ENCODE measurements at regions not wholly inside any gene's neighbourhood (a gene's known extent, or its start where the extent isn't known, plus 50 kb on each side); places are given as distances from the start of the nearest gene placed in this dataset.
"Not testable (repeated sequence)": the region's sequence is repeated elsewhere in the genome, so short reads cannot be mapped to it uniquely, and the experiment has no call there.

DNA sequence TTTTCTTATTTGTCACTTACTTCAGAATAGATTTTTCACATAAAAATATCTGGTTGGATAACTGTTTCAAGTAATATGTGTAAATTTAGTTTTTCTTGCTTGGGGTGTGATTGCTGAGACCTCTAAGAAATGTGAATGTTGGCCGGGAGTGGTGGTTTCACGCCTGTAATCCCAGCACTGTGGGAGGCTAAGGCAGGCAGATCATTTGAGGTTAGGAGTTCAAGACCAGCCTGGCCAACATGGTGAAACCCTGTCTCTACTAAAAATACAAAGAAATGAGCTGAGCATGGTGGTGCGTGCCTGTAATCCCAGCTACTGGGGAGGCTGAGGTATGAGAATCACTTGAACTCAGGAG is 161.5 kb downstream of the REEP3 start:
- not testable (repeated sequence) for H3K36me3 ChIP-seq (ENCODE audit: control insufficient read depth in 2 of 2, insufficient read depth in 1 of 2, low read length in 2 of 2); H3K9me3 ChIP-seq (ENCODE audit: control insufficient read depth, insufficient read depth, low read depth, low read length); H3K4me1 ChIP-seq (ENCODE audit: control insufficient read depth, insufficient read depth, low read length); H3K27ac ChIP-seq (ENCODE audit: extremely low read depth, low read depth, low read length); H3K4me3 ChIP-seq (ENCODE audit: low read depth, low read length)
- TF ChIP-seq ZBTB17 (tag by site-specific recombination; IDR thresholded peaks at IDR 0.05) = peak; percentile 10; the same call in 1 of the 2 replicates
- ChIA-PET POLR2A (interaction anchor here (0.7 kb wide), 1 partner anchor 454 kb away, joined by 5 read pairs; no protein-coding TSS in a partner anchor), CTCF (interaction anchor here (1.0 to 1.4 kb wide), 2 partner anchors 15 to 37 kb away, joined by 3 to 4 read pairs; no protein-coding TSS in a partner anchor)

DNA sequence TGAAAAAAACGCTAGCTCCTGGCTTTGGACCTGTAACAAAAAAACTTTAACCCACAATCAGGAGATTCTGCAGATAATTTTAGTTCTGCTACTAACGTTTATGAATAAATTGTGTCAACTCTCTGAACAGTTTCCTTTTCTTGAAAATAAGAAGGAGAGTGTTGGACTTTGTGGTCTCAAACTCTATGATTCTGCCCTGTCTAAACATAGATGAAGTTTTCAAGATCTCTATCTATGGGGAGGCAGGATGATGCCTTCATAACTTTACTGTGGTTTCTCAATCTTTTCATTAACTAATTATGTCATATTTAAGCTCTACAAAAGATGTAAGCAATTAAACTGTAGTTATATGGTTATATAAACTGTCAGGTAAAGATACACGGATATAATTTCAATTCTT is 162.0 kb downstream of the REEP3 start:
- no peak overlapping the region for H3K27ac ChIP-seq (ENCODE audit: extremely low read depth, low read depth, low read length)
- CTCF ChIA-PET = interaction anchor here (1.4 kb wide), 1 partner anchor 37 kb away, joined by 4 read pairs; no protein-coding TSS in a partner anchor
- POLR2A ChIA-PET = interaction anchor here (0.7 kb wide), 1 partner anchor 454 kb away, joined by 5 read pairs; no protein-coding TSS in a partner anchor
- H3K4me1 ChIP-seq (ENCODE audit: control insufficient read depth, insufficient read depth, low read length) = peaks cover 6% of the 10 kb centered on the region; the same call in 1 of the 2 replicates
- no peaks in the 10 kb centered on the region for H3K36me3 ChIP-seq (ENCODE audit: control insufficient read depth in 2 of 2, insufficient read depth in 1 of 2, low read length in 2 of 2)
- TF ChIP-seq, protein P1, sequence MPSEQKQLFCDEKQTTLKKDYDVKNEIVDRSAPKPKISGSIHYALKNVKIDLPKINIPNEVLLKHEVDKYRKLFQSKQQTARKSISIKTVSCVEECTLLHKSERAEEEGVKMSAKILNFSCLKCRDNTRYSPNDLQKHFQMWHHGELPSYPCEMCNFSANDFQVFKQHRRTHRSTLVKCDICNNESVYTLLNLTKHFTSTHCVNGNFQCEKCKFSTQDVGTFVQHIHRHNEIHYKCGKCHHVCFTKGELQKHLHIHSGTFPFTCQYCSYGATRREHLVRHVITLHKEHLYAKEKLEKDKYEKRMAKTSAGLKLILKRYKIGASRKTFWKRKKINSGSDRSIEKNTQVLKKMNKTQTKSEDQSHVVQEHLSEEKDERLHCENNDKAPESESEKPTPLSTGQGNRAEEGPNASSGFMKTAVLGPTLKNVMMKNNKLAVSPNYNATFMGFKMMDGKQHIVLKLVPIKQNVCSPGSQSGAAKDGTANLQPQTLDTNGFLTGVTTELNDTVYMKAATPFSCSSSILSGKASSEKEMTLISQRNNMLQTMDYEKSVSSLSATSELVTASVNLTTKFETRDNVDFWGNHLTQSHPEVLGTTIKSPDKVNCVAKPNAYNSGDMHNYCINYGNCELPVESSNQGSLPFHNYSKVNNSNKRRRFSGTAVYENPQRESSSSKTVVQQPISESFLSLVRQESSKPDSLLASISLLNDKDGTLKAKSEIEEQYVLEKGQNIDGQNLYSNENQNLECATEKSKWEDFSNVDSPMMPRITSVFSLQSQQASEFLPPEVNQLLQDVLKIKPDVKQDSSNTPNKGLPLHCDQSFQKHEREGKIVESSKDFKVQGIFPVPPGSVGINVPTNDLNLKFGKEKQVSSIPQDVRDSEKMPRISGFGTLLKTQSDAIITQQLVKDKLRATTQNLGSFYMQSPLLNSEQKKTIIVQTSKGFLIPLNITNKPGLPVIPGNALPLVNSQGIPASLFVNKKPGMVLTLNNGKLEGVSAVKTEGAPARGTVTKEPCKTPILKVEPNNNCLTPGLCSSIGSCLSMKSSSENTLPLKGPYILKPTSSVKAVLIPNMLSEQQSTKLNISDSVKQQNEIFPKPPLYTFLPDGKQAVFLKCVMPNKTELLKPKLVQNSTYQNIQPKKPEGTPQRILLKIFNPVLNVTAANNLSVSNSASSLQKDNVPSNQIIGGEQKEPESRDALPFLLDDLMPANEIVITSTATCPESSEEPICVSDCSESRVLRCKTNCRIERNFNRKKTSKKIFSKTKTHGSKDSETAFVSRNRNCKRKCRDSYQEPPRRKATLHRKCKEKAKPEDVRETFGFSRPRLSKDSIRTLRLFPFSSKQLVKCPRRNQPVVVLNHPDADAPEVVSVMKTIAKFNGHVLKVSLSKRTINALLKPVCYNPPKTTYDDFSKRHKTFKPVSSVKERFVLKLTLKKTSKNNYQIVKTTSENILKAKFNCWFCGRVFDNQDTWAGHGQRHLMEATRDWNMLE (tag by site-specific recombination; conservative IDR thresholded peaks at IDR 0.05; ENCODE audit: low read depth) = no peak
- peak; percentile 58; the same call in 1 of the 2 replicates for TF ChIP-seq WT1 (tag by site-specific recombination; IDR thresholded peaks at IDR 0.05)
- TF ChIP-seq, protein P2, sequence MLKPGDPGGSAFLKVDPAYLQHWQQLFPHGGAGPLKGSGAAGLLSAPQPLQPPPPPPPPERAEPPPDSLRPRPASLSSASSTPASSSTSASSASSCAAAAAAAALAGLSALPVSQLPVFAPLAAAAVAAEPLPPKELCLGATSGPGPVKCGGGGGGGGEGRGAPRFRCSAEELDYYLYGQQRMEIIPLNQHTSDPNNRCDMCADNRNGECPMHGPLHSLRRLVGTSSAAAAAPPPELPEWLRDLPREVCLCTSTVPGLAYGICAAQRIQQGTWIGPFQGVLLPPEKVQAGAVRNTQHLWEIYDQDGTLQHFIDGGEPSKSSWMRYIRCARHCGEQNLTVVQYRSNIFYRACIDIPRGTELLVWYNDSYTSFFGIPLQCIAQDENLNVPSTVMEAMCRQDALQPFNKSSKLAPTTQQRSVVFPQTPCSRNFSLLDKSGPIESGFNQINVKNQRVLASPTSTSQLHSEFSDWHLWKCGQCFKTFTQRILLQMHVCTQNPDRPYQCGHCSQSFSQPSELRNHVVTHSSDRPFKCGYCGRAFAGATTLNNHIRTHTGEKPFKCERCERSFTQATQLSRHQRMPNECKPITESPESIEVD (tag by site-specific recombination; IDR thresholded peaks at IDR 0.05) = 0 out of 2 replicates have a peak, but pooled peaks have one; percentile 12
- H3K4me3 ChIP-seq (ENCODE audit: low read depth, low read length) = no peak overlapping the region
- H3K9me3 ChIP-seq (ENCODE audit: control insufficient read depth, insufficient read depth, low read depth, low read length) = no peaks in the 10 kb centered on the region

DNA sequence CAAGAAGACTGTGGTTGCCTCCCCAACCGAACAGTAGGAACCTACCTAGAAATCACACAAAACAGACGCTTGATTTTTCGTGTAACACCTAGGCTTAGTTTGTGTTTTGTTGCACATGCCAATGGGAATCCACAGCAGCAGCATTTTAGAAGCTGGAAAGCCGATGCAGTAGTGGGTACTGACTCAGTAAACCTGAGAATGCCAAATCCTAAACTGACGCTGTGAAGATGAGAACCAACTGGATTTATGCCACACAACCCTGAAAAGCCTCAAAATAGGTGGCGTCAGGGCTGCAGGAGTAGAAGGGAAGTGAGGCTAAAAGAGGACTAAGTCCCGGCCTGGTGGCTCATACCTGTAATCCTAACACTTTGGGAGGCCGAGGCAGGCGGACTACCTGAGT is 162.5 kb downstream of the REEP3 start:
- H3K36me3 ChIP-seq (ENCODE audit: control insufficient read depth in 2 of 2, insufficient read depth in 1 of 2, low read length in 2 of 2) = no peaks in the 10 kb centered on the region
- no peaks in the 10 kb centered on the region for H3K9me3 ChIP-seq (ENCODE audit: control insufficient read depth, insufficient read depth, low read depth, low read length)
- no peak overlapping the region for H3K4me3 ChIP-seq (ENCODE audit: low read depth, low read length)
- CTCF ChIA-PET = interaction anchor here (1.0 to 1.4 kb wide), 2 partner anchors 36 to 39 kb away, joined by 3 to 4 read pairs; no protein-coding TSS in a partner anchor
- no peak overlapping the region for H3K27ac ChIP-seq (ENCODE audit: extremely low read depth, low read depth, low read length)
- POLR2A ChIA-PET = no interaction called here
- peaks cover 6% of the 10 kb centered on the region; the same call in 1 of the 2 replicates for H3K4me1 ChIP-seq (ENCODE audit: control insufficient read depth, insufficient read depth, low read length)
- no peak for TF ChIP-seq ZNF501 (tag by site-specific recombination; IDR thresholded peaks at IDR 0.05)
- TF ChIP-seq, protein P3, sequence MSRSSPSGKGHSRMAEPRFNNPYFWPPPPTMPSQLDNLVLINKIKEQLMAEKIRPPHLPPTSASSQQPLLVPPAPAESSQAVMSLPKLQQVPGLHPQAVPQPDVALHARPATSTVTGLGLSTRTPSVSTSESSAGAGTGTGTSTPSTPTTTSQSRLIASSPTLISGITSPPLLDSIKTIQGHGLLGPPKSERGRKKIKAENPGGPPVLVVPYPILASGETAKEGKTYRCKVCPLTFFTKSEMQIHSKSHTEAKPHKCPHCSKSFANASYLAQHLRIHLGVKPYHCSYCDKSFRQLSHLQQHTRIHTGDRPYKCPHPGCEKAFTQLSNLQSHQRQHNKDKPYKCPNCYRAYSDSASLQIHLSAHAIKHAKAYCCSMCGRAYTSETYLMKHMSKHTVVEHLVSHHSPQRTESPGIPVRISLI (tag by site-specific recombination; IDR thresholded peaks at IDR 0.05) = no peak
- no peak for TF ChIP-seq FEZF1 (tag by site-specific recombination; IDR thresholded peaks at IDR 0.05)
- TF ChIP-seq ZNF23 (tag by site-specific recombination; IDR thresholded peaks at IDR 0.05; ENCODE audit: borderline replicate concordance) = no peak
- no peak for TF ChIP-seq ZNF114 (tag by site-specific recombination; IDR thresholded peaks at IDR 0.05)
- no peak for TF ChIP-seq ZNF664 (tag by site-specific recombination; IDR thresholded peaks at IDR 0.05)
- TF ChIP-seq ZBTB21 (tag by site-specific recombination; IDR thresholded peaks at IDR 0.05) = no peak
- TF ChIP-seq, protein P4, sequence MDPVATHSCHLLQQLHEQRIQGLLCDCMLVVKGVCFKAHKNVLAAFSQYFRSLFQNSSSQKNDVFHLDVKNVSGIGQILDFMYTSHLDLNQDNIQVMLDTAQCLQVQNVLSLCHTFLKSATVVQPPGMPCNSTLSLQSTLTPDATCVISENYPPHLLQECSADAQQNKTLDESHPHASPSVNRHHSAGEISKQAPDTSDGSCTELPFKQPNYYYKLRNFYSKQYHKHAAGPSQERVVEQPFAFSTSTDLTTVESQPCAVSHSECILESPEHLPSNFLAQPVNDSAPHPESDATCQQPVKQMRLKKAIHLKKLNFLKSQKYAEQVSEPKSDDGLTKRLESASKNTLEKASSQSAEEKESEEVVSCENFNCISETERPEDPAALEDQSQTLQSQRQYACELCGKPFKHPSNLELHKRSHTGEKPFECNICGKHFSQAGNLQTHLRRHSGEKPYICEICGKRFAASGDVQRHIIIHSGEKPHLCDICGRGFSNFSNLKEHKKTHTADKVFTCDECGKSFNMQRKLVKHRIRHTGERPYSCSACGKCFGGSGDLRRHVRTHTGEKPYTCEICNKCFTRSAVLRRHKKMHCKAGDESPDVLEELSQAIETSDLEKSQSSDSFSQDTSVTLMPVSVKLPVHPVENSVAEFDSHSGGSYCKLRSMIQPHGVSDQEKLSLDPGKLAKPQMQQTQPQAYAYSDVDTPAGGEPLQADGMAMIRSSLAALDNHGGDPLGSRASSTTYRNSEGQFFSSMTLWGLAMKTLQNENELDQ (tag by site-specific recombination; IDR thresholded peaks at IDR 0.05; ENCODE audit: low read depth) = no peak
- TF ChIP-seq, protein P5, sequence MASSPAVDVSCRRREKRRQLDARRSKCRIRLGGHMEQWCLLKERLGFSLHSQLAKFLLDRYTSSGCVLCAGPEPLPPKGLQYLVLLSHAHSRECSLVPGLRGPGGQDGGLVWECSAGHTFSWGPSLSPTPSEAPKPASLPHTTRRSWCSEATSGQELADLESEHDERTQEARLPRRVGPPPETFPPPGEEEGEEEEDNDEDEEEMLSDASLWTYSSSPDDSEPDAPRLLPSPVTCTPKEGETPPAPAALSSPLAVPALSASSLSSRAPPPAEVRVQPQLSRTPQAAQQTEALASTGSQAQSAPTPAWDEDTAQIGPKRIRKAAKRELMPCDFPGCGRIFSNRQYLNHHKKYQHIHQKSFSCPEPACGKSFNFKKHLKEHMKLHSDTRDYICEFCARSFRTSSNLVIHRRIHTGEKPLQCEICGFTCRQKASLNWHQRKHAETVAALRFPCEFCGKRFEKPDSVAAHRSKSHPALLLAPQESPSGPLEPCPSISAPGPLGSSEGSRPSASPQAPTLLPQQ (tag by site-specific recombination; IDR thresholded peaks at IDR 0.05) = no peak
- no peak for TF ChIP-seq ZFP41 (tag by site-specific recombination; IDR thresholded peaks at IDR 0.05; ENCODE audit: borderline replicate concordance)
- TF ChIP-seq GLI4 (tag by site-specific recombination; IDR thresholded peaks at IDR 0.05) = no peak
- no peak for TF ChIP-seq YY2 (tag by site-specific recombination; IDR thresholded peaks at IDR 0.05)
- no peak for TF ChIP-seq ZNF112 (tag by site-specific recombination; IDR thresholded peaks at IDR 0.05)
